Thyroid gland (tissue), 4 donors: ENCODE measurements at regions not wholly inside any gene's neighbourhood (a gene's known extent, or its start where the extent isn't known, plus 50 kb on each side); places are given as distances from the start of the nearest gene placed in this dataset.

Source experiments
- CTCF ChIP-seq, 6 experiments: fragments of 200-600 bp in 3 of 6; fragments of 450-650 bp in 3 of 6; sonication (generic) in 3 of 6; IDR thresholded peaks; one replicate each; pipeline ENCODE4 v1.5.1; 2016 to 2019; ENCODE audit warnings: antibody characterized with exemption in 6 of 6, mild to moderate bottlenecking in 2 of 6, inconsistent platforms in 1 of 6, moderate library complexity in 1 of 6
- POLR2A ChIP-seq, 2 donors: fragments of 450-650 bp; IDR thresholded peaks; one replicate each; pipeline ENCODE4 v1.6.1; 2017; ENCODE audit warnings: antibody characterized with exemption in 2 of 2, mild to moderate bottlenecking in 2 of 2, moderate library complexity in 1 of 2

DNA sequence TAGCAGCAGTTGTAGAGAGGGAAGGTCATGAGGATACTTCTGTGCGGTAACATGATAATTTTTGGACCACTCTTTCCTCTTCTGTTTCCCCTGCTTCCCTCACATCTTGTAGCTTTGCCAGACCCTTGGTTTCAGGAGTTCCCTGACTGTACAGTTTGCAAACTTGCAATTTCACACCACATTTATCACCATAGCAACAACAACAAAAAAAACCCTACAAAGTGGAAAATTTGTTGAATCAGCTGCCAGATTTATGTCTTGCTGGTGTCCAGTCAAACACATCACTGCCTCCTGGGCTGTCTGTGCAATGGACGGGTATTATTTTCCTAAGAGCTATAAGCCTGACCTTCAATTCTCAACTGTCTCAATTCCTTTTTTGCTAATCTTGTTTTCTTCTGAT is 751.6 kb downstream of the TLR4 start:
- no peak for TF ChIP-seq CTCF (IDR thresholded peaks at IDR 0.05)
- no peak for TF ChIP-seq POLR2A (IDR thresholded peaks at IDR 0.05)
